ENCODE measurements at regions not wholly inside any gene's neighbourhood (a gene's known extent, or its start where the extent isn't known, plus 50 kb on each side); places are given as distances from the start of the nearest gene placed in this dataset.

- TF ChIP-seq CTCF (IDR thresholded peaks at IDR 0.05), result no peak
- TF ChIP-seq POLR2A (IDR thresholded peaks at IDR 0.05), result no peak
Measured at GRCh38 chr12:87384226-87384625, 645.0 kb downstream of the C12orf50 start.
